H1 (cell line): ENCODE measurements at regions not wholly inside any gene's neighbourhood (a gene's known extent, or its start where the extent isn't known, plus 50 kb on each side); places are given as distances from the start of the nearest gene placed in this dataset.
A peak's percentile ranks its signal among the peaks of the same experiment; 100 is the strongest.

Source experiments
- CTCF ChIA-PET: fragments of 300-600 bp; sonication (Branson Sonifier 250); formaldehyde crosslinking; loops from one replicate; lab custom pipeline; 2021; ENCODE audit not compliant: partially characterized antibody; lab: Charles Lee
- POLR2A ChIA-PET: fragments of 300-600 bp; sonication (Branson Sonifier 250); formaldehyde crosslinking; loops from one replicate; lab custom pipeline; 2021; ENCODE audit warnings: inconsistent platforms; ENCODE audit not compliant: partially characterized antibody; lab: Charles Lee
- DNase-seq, 2 experiments: peaks; one replicate each; pipeline versions ENCODE4 v3.0.0 to v3.0.0-alpha.2; 2010 to 2022; ENCODE audit warnings: low spot score in 2 of 2, low read depth in 1 of 2, mixed read lengths in 1 of 2
- FAIRE-seq: peaks from 2 replicates; lab custom pipeline; 2011; peaks lifted over from hg19 to GRCh38; lab: Jason Lieb, UNC
- H2AFZ ChIP-seq: 2 replicates; pipeline ENCODE4 v1.8.1; 2012; ENCODE audit warnings: low read length, inconsistent platforms
- H2AK5ac ChIP-seq: 2 replicates; pipeline ENCODE4 v1.6.1; 2013; ENCODE audit warnings: low read depth, low read length
- H2BK120ac ChIP-seq: replicated peaks from 2 replicates; pipeline ENCODE3; 2013; ENCODE audit warnings: low read depth, low read length, inconsistent platforms
- H2BK12ac ChIP-seq: 2 replicates; pipeline ENCODE4 v1.6.1; 2013; ENCODE audit warnings: low read depth, low read length
- H2BK15ac ChIP-seq: 2 replicates; pipeline ENCODE4 v1.6.1; 2013; ENCODE audit warnings: low read length
- H2BK20ac ChIP-seq: 2 replicates; pipeline ENCODE4 v1.6.1; 2013; ENCODE audit warnings: low read length
- H2BK5ac ChIP-seq: 2 replicates; pipeline ENCODE4 v1.6.1; 2013; ENCODE audit warnings: low read depth, low read length
- H3K14ac ChIP-seq: 2 replicates; pipeline ENCODE4 v1.6.1; 2013; ENCODE audit warnings: inconsistent platforms; ENCODE audit not compliant: insufficient read length
- H3K18ac ChIP-seq: 2 replicates; pipeline ENCODE4 v1.6.1; 2013; ENCODE audit warnings: low read length; ENCODE audit errors: extremely low read depth
- H3K23ac ChIP-seq: 2 replicates; pipeline ENCODE4 v1.6.1; 2013; ENCODE audit warnings: inconsistent platforms; ENCODE audit not compliant: insufficient read length
- H3K23me2 ChIP-seq: 2 replicates; pipeline ENCODE4 v1.6.1; 2013; ENCODE audit warnings: low read depth, low read length
- H3K27ac ChIP-seq: 2 replicates; pipeline ENCODE4 v1.6.1; 2011; ENCODE audit warnings: low read depth, low read length, inconsistent platforms
- H3K27me3 ChIP-seq, 4 experiments: replicated peaks in 1 of 4; 1 replicate in 1 of 4; 2 replicates in 3 of 4; pipeline versions ENCODE4 v1.6.1 to v1.8.1; 2011 to 2013; ENCODE audit warnings: low read length in 3 of 4, mild to moderate bottlenecking in 3 of 4, inconsistent platforms in 2 of 4, mixed read lengths in 2 of 4, moderate library complexity in 1 of 4; ENCODE audit not compliant: control insufficient read depth in 3 of 4, insufficient read depth in 3 of 4; ENCODE audit errors: extremely low read depth in 1 of 4
- H3K36me3 ChIP-seq, 4 experiments: 2 replicates each; pipeline versions ENCODE4 v1.6.1 to v1.8.1; 2011 to 2013; ENCODE audit warnings: mild to moderate bottlenecking in 4 of 4, low read length in 3 of 4, moderate library complexity in 2 of 4, control low read depth in 1 of 4, inconsistent platforms in 1 of 4; ENCODE audit not compliant: insufficient read depth in 4 of 4, control insufficient read depth in 2 of 4
- H3K4ac ChIP-seq: replicated peaks from 2 replicates; pipeline ENCODE3; 2013; ENCODE audit warnings: low read length, low read depth, mixed read lengths, inconsistent platforms; ENCODE audit not compliant: insufficient read length
- H3K4me1 ChIP-seq, 4 experiments: replicated peaks in 1 of 4; 1 replicate in 1 of 4; 2 replicates in 3 of 4; pipeline versions ENCODE4 v1.6.1 to v1.8.1; 2011 to 2013; ENCODE audit warnings: low read length in 3 of 4, inconsistent platforms in 2 of 4, mixed read lengths in 1 of 4; ENCODE audit not compliant: insufficient read depth in 4 of 4, control insufficient read depth in 3 of 4
- H3K4me2 ChIP-seq, 2 experiments: 2 replicates each; pipeline versions ENCODE4 v1.6.1 to v1.8.1; 2011 to 2013; ENCODE audit warnings: low read depth in 2 of 2, low read length in 2 of 2, control low read depth in 1 of 2, inconsistent platforms in 1 of 2, mild to moderate bottlenecking in 1 of 2; ENCODE audit not compliant: insufficient read depth in 1 of 2
- H3K4me3 ChIP-seq, 4 experiments: fragments of 200-600, 300-600 bp in 1 of 4; sonication (generic), shearing (Covaris generic), sonication (Bioruptor Twin) in 1 of 4; 2 replicates each; pipeline versions ENCODE4 v1.5.1 to v1.8.1; 2011 to 2016; ENCODE audit warnings: low read length in 4 of 4, low read depth in 3 of 4, control low read depth in 2 of 4, inconsistent platforms in 2 of 4, mild to moderate bottlenecking in 2 of 4, mixed read lengths in 1 of 4, moderate library complexity in 1 of 4; ENCODE audit not compliant: insufficient read depth in 2 of 4; ENCODE audit errors: extremely low read depth in 1 of 4
- H3K56ac ChIP-seq: replicated peaks from 2 replicates; pipeline ENCODE3; 2013; ENCODE audit warnings: low read depth, mild to moderate bottlenecking, mixed read lengths, low read length, inconsistent platforms; ENCODE audit not compliant: insufficient read length
- H3K79me1 ChIP-seq: 2 replicates; pipeline ENCODE4 v1.6.1; 2013; ENCODE audit warnings: low read depth, low read length, control low read depth
- H3K79me2 ChIP-seq, 2 experiments: 2 replicates each; pipeline versions ENCODE4 v1.6.1 to v1.8.1; 2012 to 2013; ENCODE audit warnings: low read length in 2 of 2, mild to moderate bottlenecking in 2 of 2, inconsistent platforms in 1 of 2; ENCODE audit not compliant: insufficient read depth in 2 of 2, control insufficient read depth in 1 of 2
- H3K9ac ChIP-seq, 4 experiments: replicated peaks in 1 of 4; 1 replicate in 1 of 4; 2 replicates in 3 of 4; pipeline versions ENCODE4 v1.6.1 to v1.8.1; 2011 to 2013; ENCODE audit warnings: low read depth in 3 of 4, low read length in 3 of 4, control low read depth in 2 of 4, mild to moderate bottlenecking in 2 of 4, moderate library complexity in 2 of 4, inconsistent platforms in 1 of 4; ENCODE audit errors: extremely low read depth in 1 of 4
- H3K9me3 ChIP-seq, 2 experiments: 2 replicates each; pipeline versions ENCODE4 v1.6.1 to v1.8.1; 2012 to 2013; ENCODE audit warnings: mild to moderate bottlenecking in 2 of 2, moderate library complexity in 2 of 2, control low read depth in 1 of 2, inconsistent platforms in 1 of 2, low read depth in 1 of 2, low read length in 1 of 2, mixed read lengths in 1 of 2; ENCODE audit not compliant: insufficient read depth in 2 of 2
- H4K20me1 ChIP-seq, 2 experiments: replicated peaks in 1 of 2; 2 replicates each; pipeline versions ENCODE3 to v1.8.1; 2011 to 2013; ENCODE audit warnings: inconsistent platforms in 2 of 2, low read length in 2 of 2, mild to moderate bottlenecking in 1 of 2; ENCODE audit not compliant: insufficient read depth in 2 of 2, control insufficient read depth in 1 of 2
- H4K5ac ChIP-seq: 2 replicates; pipeline ENCODE4 v1.6.1; 2013; ENCODE audit warnings: low read length, low read depth, mixed read lengths, inconsistent platforms; ENCODE audit not compliant: insufficient read length
- H4K8ac ChIP-seq: 2 replicates; pipeline ENCODE4 v1.8.0; 2013; ENCODE audit warnings: mild to moderate bottlenecking, moderate library complexity, low read length, inconsistent platforms; ENCODE audit not compliant: insufficient read depth; ENCODE audit errors: extremely low read depth
- H4K91ac ChIP-seq: replicated peaks from 2 replicates; pipeline ENCODE3; 2013; ENCODE audit warnings: low read length, mixed read lengths, inconsistent platforms; ENCODE audit not compliant: insufficient read length
- BCL11A ChIP-seq, 2 experiments: IDR thresholded peaks; one replicate each; pipeline ENCODE4 v1.6.1; 2011; ENCODE audit warnings: low read depth in 2 of 2, low read length in 2 of 2, mild to moderate bottlenecking in 2 of 2
- CTBP2 ChIP-seq: IDR thresholded peaks from 2 replicates; pipeline ENCODE4 v1.7.0; 2011; ENCODE audit warnings: borderline replicate concordance, mild to moderate bottlenecking, moderate library complexity, mixed read lengths, low read length; ENCODE audit not compliant: insufficient read depth, insufficient read length
- GABPA ChIP-seq: IDR thresholded peaks from 2 replicates; pipeline ENCODE4 v1.6.1; 2011; ENCODE audit warnings: mild to moderate bottlenecking, low read length, moderate library complexity, borderline replicate concordance; ENCODE audit not compliant: insufficient read depth
- KDM1A ChIP-seq: fragments of 200-600, 300-600 bp; sonication (generic); IDR thresholded peaks from 2 replicates; pipeline ENCODE4 v1.7.1; 2016; ENCODE audit warnings: mild to moderate bottlenecking, low read length, borderline replicate concordance
- POLR2AphosphoS5 ChIP-seq: IDR thresholded peaks from 2 replicates; pipeline ENCODE4 v1.6.1; 2011; ENCODE audit warnings: low read depth, low read length
- SIX5 ChIP-seq: IDR thresholded peaks from 2 replicates; pipeline ENCODE4 v1.6.1; 2011; ENCODE audit warnings: mild to moderate bottlenecking, low read depth, low read length
- TAF7 ChIP-seq: optimal IDR thresholded peaks from 2 replicates; pipeline ENCODE3; 2011; ENCODE audit warnings: low read depth, mild to moderate bottlenecking, inconsistent platforms, low read length, moderate library complexity, borderline replicate concordance
- ZNF274 ChIP-seq: IDR thresholded peaks from 2 replicates; pipeline ENCODE4 v1.7.0; 2012; ENCODE audit warnings: low read length, borderline replicate concordance; ENCODE audit errors: extremely low read depth
- WGBS, 2 experiments: shearing (Covaris generic) in 1 of 2; methylation state at CpG; one replicate each; pipeline versions ENCODE4 v1.1.6 to v1.1.7; 2013 to 2015; ENCODE audit warnings: low lambda C conversion rate in 2 of 2, mixed read lengths in 2 of 2, inconsistent platforms in 1 of 2, low coverage in 1 of 2, missing lambda C conversion rate in 1 of 2; ENCODE audit not compliant: insufficient replicate concordance in 2 of 2, insufficient coverage in 1 of 2, insufficient read length in 1 of 2; ENCODE audit errors: extremely low coverage in 1 of 2, missing lambda C conversion rate in 1 of 2; 5-methylcytosine and 5-hydroxymethylcytosine counted together

DNA sequence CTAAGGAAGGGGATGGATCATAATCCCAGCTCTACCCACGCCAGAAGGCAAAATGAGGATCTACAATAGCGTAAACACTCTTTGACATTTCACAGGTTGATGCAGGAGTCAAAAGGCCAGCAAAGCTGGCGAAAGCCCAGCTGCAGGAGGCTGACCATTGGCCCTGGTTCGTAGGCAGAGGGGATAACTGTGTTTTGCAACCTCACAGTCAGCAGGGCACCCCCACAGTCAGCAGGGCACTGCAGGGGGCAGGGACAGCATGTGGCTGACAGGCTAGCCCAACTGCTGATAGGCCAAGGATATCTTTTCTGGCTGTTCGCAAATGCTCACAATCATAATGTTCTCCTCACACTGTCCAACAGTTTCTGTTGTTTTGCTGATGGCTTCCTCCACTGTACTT is 372.7 kb downstream of the BUD13 start:
- Histone ChIP-seq H3K14ac (no peak overlapping the region), H4K5ac (no peak overlapping the region), H3K9ac (no peak overlapping the region), H3K27ac (no peak overlapping the region), H3K4ac (peak overlapping the region; percentile 15), H3K36me3 (no peaks in the 10 kb centered on the region), H2BK15ac (no peak overlapping the region), H3K4me2 (no peak overlapping the region), H4K91ac (peak overlapping the region; percentile 26), H2BK20ac (no peak overlapping the region), H3K4me1 (peaks cover 0 to 13% (median 6%) of the 10 kb centered on the region in 4 experiments; a peak in 4 of 7 replicates), H2BK12ac (no peak overlapping the region), H3K4me3 (no peak overlapping the region), H3K27me3 (no peaks in the 10 kb centered on the region), H2AFZ (no peak overlapping the region), H3K23ac (no peak overlapping the region), H3K79me1 (no peaks in the 10 kb centered on the region), H3K23me2 (no peaks in the 10 kb centered on the region), H2BK120ac (no peak overlapping the region), H3K79me2 (no peaks in the 10 kb centered on the region), H2AK5ac (no peak overlapping the region), H2BK5ac (no peak overlapping the region), H4K20me1 (no peaks in the 10 kb centered on the region), H3K9me3 (no peaks in the 10 kb centered on the region), H4K8ac (no peak overlapping the region), H3K18ac (no peak overlapping the region; the same call in 1 of the 2 replicates), H3K56ac (no peak overlapping the region)
- DNase-seq (no peak), FAIRE-seq (no peak)
- WGBS, 2 experiments, result 92% methylated on average over 5 of the region's 5 CpGs; no CpG with 5 or more reads in 1 of the 2 experiments
- TF ChIP-seq ZNF274 (no peak), SIX5 (no peak), GABPA (no peak), BCL11A (IDR thresholded peaks at IDR 0.05; ENCODE audit: low read depth in 2 of 2, low read length in 2 of 2) (no peak), TAF7 (no peak), KDM1A (no peak), POLR2AphosphoS5 (no peak), CTBP2 (no peak)
- CTCF ChIA-PET, result interaction anchor here (1.0 to 1.6 kb wide), 7 partner anchors 9 to 291 kb away, joined by 3 to 6 read pairs (median 3); no protein-coding TSS in a partner anchor
- POLR2A ChIA-PET, result no interaction called here
